ENCODE measurements at regions not wholly inside any gene's neighbourhood (a gene's known extent, or its start where the extent isn't known, plus 50 kb on each side); places are given as distances from the start of the nearest gene placed in this dataset.

DNA sequence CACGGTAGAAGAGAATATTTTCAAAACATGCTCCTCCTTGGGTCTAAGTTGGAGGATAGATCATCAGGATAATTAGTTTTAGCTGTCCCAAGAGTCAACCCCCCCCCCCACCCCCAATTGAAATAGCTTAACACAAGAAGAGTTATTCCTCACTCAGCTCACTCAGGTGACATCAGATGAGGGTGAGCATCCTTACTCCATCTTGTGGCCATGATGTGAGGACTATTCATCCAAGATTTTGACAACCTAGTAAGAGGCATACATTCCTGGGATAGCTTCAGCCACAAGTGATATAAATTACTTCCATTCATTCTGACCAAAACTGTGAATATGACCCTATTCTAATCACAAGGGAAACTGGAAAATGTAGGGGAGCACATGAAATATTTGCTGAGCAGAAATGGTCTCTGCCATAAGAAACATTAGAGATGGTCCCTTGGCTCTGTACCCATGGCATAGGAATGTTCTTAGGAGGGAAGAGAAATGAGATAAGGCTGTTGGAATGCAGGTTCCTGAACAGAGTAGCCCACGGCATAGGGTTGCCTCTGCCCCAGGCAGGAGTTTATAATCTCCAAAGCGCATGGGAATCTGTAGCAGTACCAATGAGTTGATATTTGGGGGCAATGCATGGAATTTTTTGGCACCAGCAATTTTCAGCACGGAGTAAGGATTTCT, 257.2 kb downstream of the CYRIA start:
- DNase-seq, result no peak

DNA sequence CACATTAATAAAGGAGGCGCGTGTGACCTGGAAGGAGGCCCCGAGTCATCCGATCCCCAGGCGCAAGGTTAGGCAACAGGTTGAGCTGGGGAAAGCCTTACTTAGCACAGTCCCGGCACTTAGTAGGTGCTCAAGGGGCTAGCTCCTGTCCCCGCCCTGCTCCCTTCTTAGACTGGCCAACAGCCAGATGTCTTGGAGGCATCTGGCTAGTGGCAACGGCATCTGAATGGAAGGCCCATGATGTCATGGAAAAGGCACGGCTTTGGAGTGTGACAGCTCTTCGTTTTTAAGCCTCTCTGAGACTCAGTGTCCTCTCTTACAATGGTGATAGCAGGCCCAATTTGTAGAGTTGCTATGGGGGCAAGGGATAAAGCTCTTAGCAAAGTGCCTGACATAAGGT, 258.3 kb downstream of the CYRIA start:
- DNase-seq, result no peak

DNA sequence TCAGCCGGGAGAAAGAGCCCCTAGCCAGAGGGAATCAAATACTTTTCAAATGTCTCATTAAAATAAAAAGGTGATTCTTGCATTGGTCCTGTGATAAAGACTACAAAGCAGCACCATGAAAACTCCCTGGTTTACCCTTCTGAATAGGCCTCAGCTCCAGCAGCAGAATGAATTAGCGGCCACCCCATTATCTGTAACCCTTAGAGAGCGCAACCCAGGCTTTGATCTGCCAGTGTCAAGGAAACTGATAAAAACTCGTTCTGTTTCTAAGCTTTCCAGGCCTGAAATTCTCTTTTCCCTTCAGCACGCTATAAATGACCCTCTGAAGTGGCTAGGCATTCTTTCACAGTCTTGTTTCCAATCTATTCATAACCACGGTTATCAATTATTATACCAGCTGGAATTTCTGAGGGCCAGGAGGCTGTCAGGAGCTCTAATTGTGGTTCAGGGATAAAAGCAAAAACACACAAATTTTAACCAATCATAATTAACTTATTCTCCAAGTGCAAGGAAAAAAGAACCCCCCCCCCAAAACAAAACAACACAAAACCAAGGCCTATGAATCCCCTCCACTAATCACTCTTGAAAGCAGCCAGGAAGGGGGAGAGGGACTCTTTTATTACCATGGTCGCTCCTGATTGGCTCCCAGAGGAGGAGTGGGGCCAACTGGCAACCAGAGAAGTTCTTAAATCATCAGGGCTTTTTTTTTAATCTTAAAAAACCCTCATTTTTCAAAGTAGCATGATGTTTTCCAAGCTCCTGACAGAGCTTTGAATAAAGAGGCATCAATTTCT, 258.9 kb downstream of the CYRIA start:
- DNase-seq, result no peak

DNA sequence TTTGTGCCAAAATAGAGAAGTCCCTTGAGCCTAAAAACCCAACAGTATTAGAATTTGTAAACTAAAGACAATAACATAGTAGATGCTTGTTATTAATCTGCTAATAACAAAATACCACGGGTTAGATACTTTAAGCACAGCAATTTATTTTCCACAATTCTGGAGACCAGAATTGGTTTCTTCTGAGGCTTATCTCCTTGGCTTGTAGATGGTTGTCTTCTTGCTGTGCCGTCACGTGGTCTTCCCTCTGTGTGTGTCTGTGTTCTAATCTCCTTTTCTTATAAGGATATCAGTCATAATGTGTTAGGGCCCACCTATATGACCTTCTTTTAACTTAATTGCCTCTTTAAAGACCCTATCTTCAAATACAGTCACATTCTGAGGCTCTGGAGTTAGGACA, 260.1 kb downstream of the CYRIA start:
- no peak for DNase-seq

DNA sequence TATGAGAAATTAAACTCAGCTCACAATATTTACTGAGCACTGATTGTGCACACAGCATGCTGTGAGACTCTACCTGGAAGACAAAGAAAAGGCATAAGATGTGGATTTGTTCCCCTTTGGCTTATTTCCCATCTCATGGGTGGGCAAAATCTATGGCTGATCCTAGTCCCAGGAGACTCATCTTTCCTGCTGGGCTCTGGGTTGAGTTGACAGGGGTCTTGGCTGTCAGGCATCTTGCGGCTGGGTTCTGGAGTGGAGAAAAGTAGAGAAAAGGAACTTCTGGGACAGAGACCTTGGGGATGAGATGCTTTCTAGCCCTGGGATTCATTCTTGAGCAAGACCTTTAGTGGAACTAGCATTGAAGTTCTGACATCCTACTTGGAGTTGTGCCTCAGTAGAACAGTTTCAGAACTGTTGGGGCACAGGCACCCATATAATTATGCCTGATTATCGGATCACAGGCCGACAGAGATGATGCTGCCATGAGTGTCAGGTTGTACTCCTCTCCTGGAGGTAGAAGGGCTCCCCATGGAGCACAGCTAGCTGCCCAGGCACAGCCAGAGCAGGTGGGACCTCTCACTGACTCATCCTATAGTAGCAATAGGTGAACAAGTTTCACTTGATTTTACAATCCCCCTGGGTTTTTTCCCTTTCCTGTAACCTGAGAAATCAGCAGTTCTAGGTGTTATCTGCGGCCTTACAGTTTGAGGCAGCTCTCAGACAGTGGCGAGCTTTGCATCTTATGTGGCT, 260.9 kb downstream of the CYRIA start:
- DNase-seq, result no peak

DNA sequence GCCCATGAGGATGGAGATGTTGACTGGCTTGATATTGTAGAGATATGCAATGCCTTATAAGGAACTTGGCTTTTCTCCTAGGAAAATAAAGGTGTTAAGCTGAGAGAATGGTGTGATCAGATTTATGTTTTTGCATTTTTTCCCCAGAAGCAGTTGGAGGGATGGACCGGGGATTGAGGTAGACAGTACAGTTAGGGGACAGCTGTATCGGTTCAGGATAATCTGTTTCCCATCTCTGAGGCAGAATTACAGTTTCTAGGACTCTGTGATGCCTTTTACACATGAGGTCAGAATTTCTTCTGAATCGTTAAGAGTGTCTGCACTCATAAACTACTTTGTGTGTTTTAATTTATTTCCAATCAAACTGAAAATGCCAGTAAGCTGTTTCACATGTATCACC, 261.5 kb downstream of the CYRIA start:
- no peak for DNase-seq

DNA sequence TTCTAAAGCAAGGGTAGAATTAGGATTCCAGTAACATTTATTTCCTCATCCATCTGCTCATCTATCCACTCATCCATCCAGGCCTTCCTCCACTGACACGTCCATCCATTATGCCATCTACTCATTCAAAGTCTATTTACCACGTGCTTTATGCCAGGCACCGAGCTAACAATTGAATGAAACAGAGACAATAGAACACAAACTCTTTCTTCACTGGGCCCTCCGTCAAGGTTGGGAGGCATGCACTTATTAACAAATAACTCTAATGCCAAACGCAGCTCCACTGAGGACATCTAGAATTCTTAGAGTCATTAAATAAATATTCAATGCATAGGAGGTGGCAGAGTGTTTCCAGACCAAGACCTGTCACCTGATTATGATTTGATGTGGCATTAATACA, 262.7 kb downstream of the CYRIA start:
- no peak for DNase-seq

DNA sequence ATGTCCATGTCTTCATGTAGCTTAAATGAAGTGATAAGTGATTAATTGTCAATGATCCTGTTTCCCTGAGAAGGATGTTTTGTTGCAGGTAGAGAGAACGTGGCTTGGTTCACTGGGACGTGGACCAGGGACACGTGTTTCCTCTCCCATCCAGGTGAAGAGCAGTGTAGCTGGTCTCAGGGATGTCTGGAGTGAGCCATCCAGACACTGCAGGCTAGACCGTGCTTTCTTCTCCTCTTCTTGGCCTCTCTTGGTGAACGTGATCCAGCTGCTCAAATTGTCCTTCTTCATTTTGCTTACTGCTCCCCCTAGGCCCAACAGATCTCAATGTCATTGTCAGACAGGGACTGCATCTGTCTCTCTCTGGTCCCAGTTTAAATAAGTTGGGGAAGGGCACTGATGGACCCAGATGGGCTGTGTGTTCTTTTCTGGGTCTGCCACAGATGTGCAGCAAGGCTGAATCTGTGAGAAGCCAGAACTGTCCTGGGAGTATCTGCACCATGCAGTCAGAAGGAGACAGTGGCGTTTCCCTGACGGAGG, 263.8 kb downstream of the CYRIA start:
- DNase-seq, result no peak

DNA sequence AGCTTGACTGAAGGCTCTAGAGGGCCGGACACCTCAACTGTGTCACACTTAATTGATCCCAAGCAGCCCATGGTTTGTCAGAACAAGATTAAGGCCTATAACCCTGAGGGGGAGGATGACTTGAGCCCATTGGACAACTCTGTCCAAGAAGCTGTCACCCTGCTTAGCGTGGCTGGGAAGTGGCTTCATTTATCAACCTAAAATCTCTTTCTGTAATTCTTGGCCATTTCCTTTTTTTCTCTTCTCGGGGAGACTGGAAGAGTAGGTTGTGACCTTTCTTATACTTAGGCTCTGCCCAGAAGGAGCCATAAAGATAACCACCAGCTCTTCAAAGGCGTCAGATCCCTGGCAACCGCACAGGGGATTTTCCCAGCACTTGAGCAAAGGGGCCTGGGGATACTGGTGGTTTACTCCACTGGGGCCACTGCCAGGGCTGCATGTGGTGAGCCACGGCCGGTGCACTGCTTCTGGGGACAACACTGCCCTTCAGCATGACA, 265.5 kb downstream of the CYRIA start:
- DNase-seq, result no peak

DNA sequence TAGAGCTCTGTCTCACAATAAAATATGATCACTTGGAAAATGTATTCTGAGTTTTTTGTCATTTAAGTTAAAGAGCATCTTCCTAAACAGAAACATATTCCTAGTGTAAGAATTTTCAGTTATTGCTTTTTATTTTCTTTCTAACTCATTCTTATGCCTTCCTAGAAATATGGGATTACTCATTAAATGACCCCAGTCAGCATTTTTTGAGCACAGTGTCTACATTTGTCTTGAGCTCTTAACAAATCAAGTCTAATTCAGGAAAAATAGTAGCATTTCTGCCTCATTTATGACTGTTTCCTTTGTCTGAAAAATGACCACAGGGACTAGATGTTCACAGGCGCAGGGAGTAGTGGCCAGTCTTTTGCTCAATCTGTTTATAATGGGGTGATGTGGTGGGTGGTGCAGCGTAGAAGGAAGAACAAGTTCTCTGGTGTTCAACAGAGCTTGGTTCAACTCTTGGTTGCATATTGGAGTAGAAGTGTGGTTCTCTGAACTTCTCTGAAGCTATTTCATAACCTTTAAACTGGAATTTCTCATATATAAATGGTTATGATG, 267.1 kb downstream of the CYRIA start:
- DNase-seq, result no peak

DNA sequence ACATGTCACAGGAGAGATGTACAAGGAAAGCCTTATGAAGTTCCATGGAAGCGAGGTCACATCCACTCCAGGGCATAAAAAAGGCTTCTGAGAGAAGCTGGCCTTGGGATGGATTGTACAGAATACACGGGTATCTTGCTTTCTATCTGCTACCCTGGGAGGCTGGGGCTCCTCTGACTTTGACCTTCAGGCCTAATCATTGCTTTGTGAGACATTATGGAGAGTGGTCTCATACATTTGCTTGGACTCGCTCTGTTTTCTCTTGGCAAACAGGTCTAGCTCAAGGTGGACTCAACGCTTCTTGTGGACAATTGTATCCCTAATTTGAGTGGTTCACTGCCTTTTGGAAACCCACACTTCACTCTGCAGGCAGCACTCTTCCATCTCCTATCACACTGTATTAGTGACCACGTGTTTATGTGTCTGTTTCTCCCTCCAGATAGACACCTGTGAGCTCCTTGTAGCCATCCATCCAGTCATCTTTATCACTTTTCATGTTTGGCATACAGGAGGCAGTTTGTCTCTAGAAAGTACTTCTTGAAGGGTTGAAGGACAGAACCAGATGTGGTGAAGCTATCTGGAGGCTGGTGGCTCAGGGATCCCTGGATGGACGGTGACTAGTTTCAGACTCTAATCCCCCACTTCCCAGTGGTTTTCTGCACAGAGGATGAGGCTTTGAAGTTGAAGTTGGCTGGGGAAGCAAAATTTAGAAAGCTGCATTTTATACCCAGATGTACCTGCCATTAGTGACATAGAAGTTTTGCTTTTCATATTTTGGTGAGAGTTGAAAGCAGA, 267.8 kb downstream of the CYRIA start:
- no peak for DNase-seq

DNA sequence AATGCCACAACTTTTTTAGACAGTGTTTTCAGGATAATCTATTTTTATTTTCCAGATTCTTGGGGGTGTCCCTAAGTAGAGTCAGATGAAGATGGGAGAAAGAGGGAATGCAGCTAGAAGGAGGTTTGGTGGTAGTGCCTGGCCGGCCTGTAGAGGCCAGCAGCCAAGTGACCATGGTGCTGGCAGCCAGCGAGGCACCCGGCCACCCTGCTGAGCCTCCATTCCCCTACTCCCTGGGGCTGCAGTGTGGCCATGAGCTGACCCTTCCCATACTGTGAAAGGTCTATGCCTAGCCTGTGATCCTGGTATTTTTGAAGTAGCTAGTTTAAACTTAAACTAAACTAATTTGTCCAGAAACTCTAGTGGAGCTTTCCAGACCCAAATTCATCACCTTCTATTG, 268.6 kb downstream of the CYRIA start:
- no peak for DNase-seq

DNA sequence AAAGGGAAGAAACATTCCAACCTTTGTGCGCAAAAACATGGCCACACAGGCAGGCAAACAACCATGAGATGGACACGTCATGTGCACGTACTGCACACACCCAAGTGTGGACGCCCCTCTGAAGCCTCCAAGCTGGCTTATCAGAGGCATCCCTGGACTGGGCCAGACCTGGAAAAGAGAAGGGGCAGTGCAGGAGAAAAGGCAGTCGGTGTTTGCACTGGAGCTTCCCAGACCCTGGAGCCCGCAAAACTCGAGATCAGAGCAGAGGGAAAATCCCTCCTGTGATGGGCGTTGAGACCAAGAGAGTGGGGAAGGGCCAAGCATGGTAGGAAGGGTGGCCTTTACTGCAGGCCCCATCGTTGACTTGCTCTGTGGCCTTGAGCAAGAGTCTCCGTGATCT, 269.5 kb downstream of the CYRIA start:
- DNase-seq, result no peak

DNA sequence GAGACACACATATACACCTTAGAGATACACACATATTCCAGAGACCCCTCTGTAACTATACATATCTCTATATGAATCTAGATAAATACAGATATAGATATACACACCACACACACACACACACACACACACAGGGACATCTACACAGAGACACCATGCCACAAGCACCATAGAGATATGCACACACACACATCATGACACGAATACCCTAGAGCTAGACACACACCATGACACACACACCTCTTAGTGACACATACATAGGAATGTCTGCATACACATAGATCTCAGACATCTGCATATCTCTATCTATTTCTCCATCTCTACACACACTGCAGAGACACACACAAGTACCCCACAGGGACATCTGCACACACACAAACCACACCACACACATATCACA, 270.0 kb downstream of the CYRIA start:
- DNase-seq, result no peak

DNA sequence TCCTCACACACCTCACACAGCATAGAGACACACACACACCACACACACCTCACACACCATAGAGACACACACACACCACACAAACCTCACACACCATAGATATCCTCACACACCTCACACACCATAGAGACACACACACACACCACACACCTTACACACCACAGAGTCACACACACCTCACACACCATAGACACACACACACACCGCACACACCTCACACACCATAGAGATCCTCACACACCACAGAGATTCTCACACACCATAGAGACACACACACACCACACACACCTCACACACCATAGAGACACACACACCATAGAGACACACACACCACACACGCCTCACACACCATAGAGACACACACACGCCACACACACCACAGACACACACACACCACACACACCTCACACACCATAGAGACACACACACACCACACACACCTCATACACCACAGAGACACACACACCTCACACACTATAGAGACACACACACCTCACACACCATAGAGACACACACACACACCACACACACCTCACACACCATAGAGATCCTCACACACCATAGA, 270.6 kb downstream of the CYRIA start:
- no peak for DNase-seq

DNA sequence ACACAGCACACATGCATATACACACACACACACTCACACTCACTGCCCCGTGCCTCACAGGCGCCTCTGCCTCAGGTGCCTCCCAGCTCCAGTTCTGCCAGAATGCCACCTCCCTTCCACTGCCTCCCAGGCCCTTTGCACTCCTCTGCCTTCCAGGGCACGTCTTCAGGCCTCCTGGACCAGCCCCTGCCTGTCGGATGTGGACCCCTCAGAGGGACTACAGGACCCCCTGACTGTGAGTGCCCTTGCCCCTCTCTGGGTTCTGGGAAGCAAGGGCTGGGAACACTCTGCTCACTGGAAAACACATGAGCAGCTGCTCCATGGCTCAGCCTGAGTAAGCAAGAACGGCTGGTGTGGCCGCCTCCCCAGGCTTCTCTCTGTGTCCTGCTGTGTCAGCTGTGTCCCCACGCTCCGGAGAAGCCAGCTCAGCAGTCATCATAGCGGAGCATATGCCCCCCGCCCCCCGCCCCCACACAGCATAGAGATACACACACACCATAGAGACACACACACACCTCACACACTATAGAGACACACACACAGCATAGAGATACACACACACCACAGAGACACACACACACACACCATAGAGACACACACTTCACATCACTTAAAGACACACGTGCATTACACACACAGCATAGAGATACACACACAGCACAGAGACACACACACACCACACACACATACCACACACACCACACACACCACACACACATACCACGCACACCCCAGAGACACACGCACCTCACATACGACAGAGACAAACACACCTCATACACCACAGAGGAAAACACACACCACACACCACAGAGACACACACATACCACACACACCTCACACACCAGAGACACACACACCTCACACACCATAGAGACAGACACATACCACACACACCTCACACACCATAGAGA, 271.3 kb downstream of the CYRIA start:
- DNase-seq, result no peak

DNA sequence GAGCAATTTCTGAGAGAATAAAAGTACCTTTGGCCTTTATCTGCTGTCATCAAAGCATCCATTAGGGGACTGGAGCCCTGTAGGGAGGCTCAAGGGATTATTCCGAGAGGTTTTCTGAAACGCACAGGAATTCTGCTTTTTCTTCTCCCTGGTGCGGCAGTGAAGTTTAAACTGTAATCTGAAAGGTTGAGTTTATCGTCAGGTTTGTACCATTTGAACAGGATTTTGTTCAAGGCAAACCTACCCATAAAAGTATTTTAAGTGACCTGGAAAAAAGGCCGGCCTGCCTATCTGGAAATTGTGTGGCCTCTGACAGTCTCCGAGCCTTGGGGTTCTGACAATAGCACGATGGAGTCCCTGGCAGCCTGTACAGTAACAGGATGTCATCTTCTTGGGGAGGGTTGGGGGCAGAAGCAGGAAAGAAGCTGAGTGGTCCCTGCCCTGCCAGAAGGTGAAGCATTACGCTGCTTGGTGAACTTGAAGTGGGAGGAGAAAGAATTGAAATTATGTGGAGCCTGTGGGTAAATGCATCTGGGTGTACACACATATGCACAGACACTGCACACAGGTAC, 272.0 kb downstream of the CYRIA start:
- DNase-seq, result no peak

DNA sequence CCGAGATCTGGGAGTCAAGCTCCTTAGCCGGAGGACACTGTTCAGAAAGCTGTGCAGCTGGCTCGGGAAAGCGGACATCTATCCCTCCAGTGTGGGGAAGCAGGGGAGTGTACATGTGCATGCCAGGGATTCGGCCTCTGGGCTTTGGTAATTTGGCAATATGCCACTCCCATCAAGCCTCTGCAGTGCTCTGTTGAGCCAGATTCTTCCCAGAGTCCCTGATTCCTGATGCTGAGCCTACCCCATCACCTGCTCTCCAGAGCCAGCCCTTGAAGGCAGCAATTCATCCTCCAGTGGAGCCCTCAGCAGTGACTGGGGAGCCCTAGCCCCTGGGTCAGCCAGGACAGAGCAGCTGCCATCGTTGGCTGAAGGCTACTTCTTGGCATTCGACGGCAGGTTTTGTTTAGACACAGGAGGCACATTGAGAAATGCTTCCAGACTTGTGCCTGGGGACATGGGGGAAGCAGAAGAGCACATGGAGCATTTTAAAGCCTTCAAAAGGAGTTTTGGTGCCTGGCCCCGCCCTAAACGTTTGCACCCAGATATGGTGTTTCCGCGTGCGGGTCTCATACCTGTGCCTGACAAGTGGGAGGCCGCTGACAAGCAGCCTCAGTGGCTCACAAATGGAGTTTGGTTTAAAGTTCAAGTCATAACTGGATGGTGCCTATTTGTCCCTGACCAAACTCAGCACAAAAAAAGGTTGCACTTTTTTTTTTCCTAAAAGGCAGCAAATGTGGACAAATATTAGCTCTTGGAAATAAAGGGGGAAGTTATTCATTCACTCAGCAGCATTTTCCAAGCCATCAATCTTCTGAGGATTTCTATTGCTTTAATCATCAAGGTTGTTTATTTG, 272.8 kb downstream of the CYRIA start:
- DNase-seq, result no peak

DNA sequence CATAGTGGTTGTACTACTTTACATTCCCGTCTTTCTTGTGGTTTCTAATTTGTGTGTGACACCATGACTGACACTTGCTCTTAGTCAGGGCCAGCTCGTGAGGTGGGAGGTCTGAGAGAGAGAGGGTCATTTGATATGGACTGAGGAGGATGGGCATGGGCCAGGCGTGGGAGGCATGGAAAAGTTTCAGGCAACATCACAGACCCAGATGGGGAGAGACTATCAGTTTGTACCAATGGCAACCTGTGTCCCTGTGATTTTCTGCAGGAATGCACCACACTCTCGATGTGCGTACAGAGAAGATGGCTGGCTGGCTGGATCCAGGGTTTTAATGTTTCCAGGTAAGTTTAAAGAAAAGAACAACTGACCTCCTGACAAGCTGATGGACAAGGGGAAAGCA, 273.6 kb downstream of the CYRIA start:
- no peak for DNase-seq

DNA sequence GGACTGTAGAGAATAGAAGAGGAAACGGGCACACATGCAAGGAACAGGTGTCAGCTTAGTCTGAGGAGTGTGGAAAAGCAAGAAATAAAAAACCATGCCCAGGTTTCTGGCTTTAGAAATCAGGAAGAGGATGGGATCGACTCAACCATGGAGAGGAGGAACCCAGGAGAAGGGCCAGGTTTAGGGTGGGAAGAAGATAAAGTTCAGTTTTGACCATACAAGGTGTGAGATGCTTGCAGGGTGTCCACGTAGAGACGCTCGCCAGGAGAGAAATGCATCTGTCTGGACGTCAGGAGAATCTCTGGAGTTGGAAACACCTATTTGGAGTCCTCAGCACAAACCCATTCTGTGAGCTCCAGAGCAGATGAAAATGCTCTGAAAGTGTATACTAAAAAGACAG, 275.1 kb downstream of the CYRIA start:
- DNase-seq, result no peak

Data from NCI-H524 treated with DMSO at 0.1 percent for 48 hours (cell line).